ENCODE measurements at regions not wholly inside any gene's neighbourhood (a gene's known extent, or its start where the extent isn't known, plus 50 kb on each side); places are given as distances from the start of the nearest gene placed in this dataset.

GRCh38 chr2:45173513-45173912 lies 164.3 kb upstream of the SIX2 start:
- TF ChIP-seq CTCF (IDR thresholded peaks at IDR 0.05) (no peak), POLR2A (IDR thresholded peaks at IDR 0.05) (no peak)
